Vagina (tissue), 2 donors: ENCODE measurements at regions not wholly inside any gene's neighbourhood (a gene's known extent, or its start where the extent isn't known, plus 50 kb on each side); places are given as distances from the start of the nearest gene placed in this dataset.

Experiments
- POLR2A ChIP-seq, 2 donors: fragments of 450-650 bp; IDR thresholded peaks; one replicate each; pipeline ENCODE4 v1.6.1; 2017; ENCODE audit warnings: antibody characterized with exemption in 2 of 2, mild to moderate bottlenecking in 2 of 2, moderate library complexity in 2 of 2
- POLR2AphosphoS5 ChIP-seq, 2 donors: sonication (generic); formaldehyde crosslinking; IDR thresholded peaks; one replicate each; pipeline ENCODE4 v1.9.0; 2017; ENCODE audit warnings: antibody characterized with exemption in 2 of 2, mild to moderate bottlenecking in 2 of 2, low read depth in 1 of 2; ENCODE audit not compliant: insufficient read depth in 1 of 2
- TF ChIP-seq, protein P1 (sequence below), 3 experiments: fragments of 450-650 bp in 2 of 3; fragments of 200-600 bp in 1 of 3; sonication (generic) in 1 of 3; IDR thresholded peaks; one replicate each; pipeline ENCODE4 v1.5.1; 2017 to 2019; ENCODE audit warnings: antibody characterized with exemption in 3 of 3, mild to moderate bottlenecking in 2 of 3, moderate library complexity in 2 of 3

DNA sequence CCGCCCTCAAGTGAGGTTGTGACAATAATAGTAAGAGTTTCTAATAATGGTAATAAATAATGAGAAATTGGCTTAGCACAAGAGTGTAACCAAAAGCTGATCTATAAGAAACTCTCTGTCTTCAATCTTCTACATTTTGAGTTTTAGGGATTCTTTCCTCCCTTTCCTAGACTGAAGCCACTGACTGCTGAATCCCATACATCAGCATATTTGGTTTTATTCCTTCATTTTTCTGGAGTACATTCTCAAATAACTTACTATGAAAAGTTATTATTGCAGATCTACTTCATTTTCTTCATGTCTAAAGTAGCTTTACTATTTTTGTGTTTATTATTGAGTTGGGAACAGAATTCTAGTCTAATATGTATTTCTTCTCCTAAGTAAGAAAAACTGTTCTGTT, 49.9 kb upstream of the ADAD1 start:
- TF ChIP-seq, protein P1, sequence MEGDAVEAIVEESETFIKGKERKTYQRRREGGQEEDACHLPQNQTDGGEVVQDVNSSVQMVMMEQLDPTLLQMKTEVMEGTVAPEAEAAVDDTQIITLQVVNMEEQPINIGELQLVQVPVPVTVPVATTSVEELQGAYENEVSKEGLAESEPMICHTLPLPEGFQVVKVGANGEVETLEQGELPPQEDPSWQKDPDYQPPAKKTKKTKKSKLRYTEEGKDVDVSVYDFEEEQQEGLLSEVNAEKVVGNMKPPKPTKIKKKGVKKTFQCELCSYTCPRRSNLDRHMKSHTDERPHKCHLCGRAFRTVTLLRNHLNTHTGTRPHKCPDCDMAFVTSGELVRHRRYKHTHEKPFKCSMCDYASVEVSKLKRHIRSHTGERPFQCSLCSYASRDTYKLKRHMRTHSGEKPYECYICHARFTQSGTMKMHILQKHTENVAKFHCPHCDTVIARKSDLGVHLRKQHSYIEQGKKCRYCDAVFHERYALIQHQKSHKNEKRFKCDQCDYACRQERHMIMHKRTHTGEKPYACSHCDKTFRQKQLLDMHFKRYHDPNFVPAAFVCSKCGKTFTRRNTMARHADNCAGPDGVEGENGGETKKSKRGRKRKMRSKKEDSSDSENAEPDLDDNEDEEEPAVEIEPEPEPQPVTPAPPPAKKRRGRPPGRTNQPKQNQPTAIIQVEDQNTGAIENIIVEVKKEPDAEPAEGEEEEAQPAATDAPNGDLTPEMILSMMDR (IDR thresholded peaks at IDR 0.05): no peak
- TF ChIP-seq POLR2A (IDR thresholded peaks at IDR 0.05) (no peak), POLR2AphosphoS5 (IDR thresholded peaks at IDR 0.05; ENCODE audit: insufficient read depth in 1 of 2, low read depth in 1 of 2) (no peak)
